Neural cell (in vitro differentiated cells): ENCODE measurements at regions not wholly inside any gene's neighbourhood (a gene's known extent, or its start where the extent isn't known, plus 50 kb on each side); places are given as distances from the start of the nearest gene placed in this dataset.

Experiments
- MXI1 ChIP-seq: fragments of 450-650 bp; conservative IDR thresholded peaks from 2 replicates; pipeline ENCODE4 v1.6.1; 2014; ENCODE audit warnings: antibody characterized with exemption, mild to moderate bottlenecking; ENCODE audit not compliant: poor library complexity, severe bottlenecking
- TF ChIP-seq, protein P1 (sequence below): fragments of 450-650 bp; IDR thresholded peaks from 2 replicates; pipeline ENCODE4 v1.5.1; 2014; ENCODE audit warnings: antibody characterized with exemption, mild to moderate bottlenecking, moderate library complexity; ENCODE audit not compliant: poor library complexity, severe bottlenecking

DNA sequence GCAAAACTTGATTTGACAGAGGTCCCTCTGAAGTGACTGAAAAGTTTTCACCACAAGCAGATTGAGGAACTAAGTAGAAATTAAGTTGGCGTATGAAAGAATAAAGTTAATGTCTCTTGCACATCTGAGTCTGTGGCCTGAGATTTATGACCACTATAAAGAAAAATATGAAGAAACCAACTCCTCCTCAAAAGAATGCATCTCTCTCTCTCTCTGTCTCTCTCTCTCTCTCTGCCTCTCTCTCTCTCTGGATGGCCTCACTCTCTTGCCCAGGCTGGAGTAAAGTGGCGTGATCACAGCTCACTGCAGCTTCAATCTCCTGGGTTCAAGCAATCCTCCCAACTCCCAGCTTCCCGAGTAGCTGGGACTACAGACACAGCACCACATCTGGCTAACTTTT lies 55.2 kb downstream of the RPL22L1 start:
- no peak for TF ChIP-seq MXI1
- TF ChIP-seq, protein P1, sequence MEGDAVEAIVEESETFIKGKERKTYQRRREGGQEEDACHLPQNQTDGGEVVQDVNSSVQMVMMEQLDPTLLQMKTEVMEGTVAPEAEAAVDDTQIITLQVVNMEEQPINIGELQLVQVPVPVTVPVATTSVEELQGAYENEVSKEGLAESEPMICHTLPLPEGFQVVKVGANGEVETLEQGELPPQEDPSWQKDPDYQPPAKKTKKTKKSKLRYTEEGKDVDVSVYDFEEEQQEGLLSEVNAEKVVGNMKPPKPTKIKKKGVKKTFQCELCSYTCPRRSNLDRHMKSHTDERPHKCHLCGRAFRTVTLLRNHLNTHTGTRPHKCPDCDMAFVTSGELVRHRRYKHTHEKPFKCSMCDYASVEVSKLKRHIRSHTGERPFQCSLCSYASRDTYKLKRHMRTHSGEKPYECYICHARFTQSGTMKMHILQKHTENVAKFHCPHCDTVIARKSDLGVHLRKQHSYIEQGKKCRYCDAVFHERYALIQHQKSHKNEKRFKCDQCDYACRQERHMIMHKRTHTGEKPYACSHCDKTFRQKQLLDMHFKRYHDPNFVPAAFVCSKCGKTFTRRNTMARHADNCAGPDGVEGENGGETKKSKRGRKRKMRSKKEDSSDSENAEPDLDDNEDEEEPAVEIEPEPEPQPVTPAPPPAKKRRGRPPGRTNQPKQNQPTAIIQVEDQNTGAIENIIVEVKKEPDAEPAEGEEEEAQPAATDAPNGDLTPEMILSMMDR = no peak
